22Rv1 (cell line): ENCODE measurements at regions not wholly inside any gene's neighbourhood (a gene's known extent, or its start where the extent isn't known, plus 50 kb on each side); places are given as distances from the start of the nearest gene placed in this dataset.

ENCODE experiments used
- H3K27ac ChIP-seq: fragments of 450-650 bp; 2 replicates; pipeline ENCODE4 v1.5.1; 2017
- ZFX ChIP-seq: fragments of 450-650 bp; IDR thresholded peaks from 2 replicates; pipeline ENCODE4 v1.6.1; 2017; ENCODE audit warnings: antibody characterized with exemption, borderline replicate concordance
- TF ChIP-seq, protein P1 (sequence below): fragments of 450-650 bp; IDR thresholded peaks from 2 replicates; pipeline ENCODE4 v1.5.1; 2017; ENCODE audit warnings: mild to moderate bottlenecking

DNA sequence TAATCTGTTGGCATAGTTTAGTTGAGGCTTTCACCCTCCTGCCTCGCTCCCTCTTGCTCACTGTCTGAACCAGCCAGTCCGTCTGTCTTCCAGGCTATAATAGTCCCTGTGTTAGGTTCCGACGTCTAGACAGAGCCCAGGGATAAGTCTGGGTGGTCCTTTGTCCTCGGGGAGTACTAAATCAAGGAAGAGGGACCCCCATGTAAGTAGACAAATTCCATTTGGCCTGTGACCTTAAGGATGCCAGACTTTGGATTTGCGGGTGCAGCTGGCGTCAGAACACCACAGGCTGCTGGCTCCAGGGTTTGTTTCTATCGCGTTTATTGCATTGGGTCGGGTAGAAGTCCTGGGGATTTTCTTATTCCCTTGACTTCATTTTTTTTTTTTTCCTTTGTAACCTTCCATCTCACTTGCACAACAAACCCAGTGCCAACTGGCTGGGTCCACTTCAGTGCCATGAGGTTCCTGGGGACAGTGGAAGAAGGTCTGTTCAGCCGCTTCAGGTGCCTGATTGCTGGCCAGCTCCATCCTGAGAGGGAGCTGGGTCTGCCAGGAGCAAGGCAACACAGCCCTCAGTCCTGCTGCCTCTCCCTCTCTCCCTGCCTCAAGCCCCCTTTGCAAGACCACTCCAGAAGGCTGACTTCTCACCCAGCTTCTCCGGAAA is 95.4 kb upstream of the KLHL25 start:
- H3K27ac ChIP-seq: no peak overlapping the region

DNA sequence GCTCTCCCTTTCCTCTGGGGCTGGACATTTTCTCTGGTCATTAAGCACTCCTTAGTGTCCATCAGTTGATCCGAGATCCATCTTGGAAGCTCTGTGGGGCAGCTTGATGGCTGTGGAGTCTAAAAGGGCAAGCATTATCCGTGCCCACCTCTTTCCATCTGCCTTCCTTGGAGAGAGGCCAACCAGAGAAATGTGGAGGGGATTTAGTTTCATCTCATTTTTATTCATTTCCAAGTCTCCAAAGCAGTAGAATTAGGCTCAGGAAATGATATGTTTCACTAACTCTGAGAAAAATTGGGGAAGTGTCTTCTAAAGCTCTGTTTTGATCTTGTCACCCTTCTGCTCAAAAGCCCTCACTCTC is 95.9 kb upstream of the KLHL25 start:
- no peak overlapping the region for H3K27ac ChIP-seq
- TF ChIP-seq ZFX: no peak
- TF ChIP-seq, protein P1, sequence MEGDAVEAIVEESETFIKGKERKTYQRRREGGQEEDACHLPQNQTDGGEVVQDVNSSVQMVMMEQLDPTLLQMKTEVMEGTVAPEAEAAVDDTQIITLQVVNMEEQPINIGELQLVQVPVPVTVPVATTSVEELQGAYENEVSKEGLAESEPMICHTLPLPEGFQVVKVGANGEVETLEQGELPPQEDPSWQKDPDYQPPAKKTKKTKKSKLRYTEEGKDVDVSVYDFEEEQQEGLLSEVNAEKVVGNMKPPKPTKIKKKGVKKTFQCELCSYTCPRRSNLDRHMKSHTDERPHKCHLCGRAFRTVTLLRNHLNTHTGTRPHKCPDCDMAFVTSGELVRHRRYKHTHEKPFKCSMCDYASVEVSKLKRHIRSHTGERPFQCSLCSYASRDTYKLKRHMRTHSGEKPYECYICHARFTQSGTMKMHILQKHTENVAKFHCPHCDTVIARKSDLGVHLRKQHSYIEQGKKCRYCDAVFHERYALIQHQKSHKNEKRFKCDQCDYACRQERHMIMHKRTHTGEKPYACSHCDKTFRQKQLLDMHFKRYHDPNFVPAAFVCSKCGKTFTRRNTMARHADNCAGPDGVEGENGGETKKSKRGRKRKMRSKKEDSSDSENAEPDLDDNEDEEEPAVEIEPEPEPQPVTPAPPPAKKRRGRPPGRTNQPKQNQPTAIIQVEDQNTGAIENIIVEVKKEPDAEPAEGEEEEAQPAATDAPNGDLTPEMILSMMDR: no peak

More for the DNA sequence above, 95.4 kb upstream of the KLHL25 start:
- TF ChIP-seq, protein P1: no peak
- no peak for TF ChIP-seq ZFX

DNA sequence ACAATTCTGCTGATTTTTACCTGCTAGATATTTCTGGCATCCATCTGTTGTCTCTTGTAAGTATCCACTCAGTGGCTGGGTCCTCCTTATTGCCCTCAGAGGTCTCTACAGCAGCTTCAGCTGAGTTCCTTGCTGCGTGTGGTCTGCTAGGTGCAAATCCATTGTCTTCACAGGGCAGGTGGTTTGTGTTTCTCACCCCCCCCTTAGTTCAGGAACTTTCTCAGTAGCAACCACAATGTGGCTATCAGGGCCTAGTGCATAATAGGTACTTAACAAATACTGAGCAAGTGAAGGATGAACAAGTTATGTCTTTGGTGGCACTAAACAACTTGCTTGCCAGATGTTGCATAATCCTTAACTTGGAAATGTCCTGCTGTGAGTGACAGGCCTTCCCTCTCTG is 96.7 kb upstream of the KLHL25 start:
- no peak overlapping the region for H3K27ac ChIP-seq
- TF ChIP-seq, protein P1: no peak
- no peak for TF ChIP-seq ZFX

DNA sequence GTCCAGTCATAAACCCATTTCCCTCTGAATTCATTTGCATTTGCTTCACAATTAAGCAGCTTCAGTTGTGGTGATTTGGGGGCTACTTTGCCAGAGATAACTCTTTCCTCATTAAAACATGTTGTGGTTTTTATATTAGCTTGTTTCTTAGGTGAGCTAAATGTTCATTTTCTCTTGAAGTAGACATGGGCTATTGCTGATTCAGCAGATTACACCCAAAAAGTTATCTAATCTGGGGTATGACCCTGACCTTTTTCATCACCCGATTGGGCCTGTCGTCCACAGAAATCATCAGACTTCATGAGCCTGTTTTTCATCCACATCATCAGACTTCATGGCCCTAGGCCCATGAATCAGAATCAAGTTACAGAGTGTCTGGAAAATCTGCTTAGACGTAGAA is 97.5 kb upstream of the KLHL25 start:
- TF ChIP-seq, protein P1: no peak
- no peak for TF ChIP-seq ZFX
- no peak overlapping the region for H3K27ac ChIP-seq

DNA sequence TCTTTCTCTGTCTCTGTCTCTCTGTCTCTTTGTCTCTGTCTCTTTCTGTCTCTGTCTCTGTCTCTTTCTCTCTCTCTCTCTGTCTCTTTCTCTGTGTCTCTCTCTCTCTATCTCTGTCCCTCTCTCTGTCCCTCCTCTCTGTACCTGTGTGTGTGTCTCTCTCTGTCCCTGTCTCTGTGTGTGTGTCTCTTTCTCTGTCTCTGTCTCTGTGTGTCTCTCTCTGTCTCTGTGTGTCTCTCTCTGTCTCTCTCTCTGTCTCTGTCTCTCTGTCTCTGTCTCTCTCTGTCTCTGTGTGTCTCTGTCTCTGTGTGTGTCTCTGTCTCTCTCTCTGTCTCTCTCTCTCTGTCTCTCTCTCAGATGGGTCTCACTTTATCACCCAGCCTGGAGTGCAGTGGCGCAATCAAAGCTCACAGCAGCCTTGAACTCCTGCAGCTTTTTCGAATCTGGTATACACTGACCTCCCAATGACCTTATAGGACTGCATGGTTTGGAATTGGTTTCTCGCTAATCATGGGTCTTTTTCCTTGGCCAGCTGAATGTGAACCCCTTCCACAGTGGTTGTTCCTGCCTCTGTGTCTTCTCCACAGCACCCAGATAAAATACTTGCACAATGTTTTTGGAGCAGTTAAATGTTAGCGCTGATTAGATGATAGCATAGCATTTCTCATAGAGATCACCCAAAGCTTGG is 102.6 kb upstream of the KLHL25 start:
- TF ChIP-seq, protein P1: no peak
- no peak for TF ChIP-seq ZFX
- H3K27ac ChIP-seq: no peak overlapping the region

DNA sequence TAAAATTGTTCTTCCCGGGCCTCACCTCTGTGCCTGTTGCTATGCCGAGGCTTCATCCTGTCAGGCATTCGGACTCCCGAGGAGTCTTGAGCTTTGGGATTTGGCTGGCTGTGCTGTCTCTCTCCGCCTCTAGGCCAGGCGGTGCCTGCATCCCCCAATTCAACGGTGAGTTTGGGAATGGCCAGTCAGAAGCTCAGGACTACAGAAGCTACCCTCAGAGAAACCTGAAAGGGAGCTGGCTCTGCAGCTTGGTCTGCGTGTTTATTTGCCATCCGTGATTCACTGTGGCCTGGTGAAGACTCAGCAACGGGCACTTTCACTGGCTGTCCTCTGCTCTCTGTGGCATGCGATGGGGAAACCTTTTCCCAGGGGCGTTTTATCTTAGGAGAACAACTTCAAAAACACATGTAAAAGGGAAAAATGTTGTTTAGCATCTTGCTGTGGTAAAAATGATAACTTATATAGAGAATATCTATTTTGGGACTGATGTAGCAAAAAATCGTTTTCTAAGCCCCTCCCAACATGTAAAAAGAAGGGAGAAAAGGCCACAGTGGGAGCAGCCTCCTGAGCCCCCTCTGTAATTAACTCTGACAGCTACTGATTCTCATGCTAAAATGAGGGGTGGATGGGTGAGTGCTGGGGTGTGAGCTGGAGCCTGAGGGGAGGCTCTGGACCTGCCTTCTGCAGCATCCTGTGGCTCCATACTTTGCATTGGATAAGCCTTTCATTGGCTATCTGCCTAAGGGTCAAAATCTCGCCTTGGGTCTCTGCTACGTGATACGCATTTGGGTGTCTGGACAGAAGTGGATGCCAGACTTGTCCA is 103.4 kb upstream of the KLHL25 start:
- no peak for TF ChIP-seq ZFX
- TF ChIP-seq, protein P1: no peak
- no peak overlapping the region for H3K27ac ChIP-seq
